Endothelial cell of umbilical vein (primary cell): ENCODE measurements at regions not wholly inside any gene's neighbourhood (a gene's known extent, or its start where the extent isn't known, plus 50 kb on each side); places are given as distances from the start of the nearest gene placed in this dataset.

Source experiments
- BruUV-seq: library from RNA; stranded (reverse); fragments of 400-500 nt; replicated peaks from 2 replicates; lab custom pipeline; 2021; lab: Mats Ljungman, UMichigan
- CTCF ChIA-PET: fragments of 300-600, 350-600 bp; sonication (Branson Sonifier 250); formaldehyde crosslinking; loops from one replicate; lab custom pipeline; 2021; ENCODE audit warnings: antibody characterized with exemption, inconsistent platforms; lab: Charles Lee
- POLR2A ChIA-PET: fragments of 300-600, 350-600 bp; sonication (Branson Sonifier 250); formaldehyde crosslinking; loops from one replicate; lab custom pipeline; 2021; ENCODE audit warnings: antibody characterized with exemption, inconsistent platforms; lab: Charles Lee
- DNase-seq: peaks from one replicate; pipeline ENCODE4 v3.0.0-alpha.2; 2011; ENCODE audit warnings: low read depth, low spot score
- FAIRE-seq: peaks from 2 replicates; lab custom pipeline; 2011; peaks lifted over from hg19 to GRCh38; lab: Jason Lieb, UNC
- H2AFZ ChIP-seq: 2 replicates; pipeline ENCODE4 v1.6.0; 2012; ENCODE audit warnings: low read depth, low read length, control low read depth, inconsistent platforms
- H3K27ac ChIP-seq: 2 replicates; pipeline ENCODE4 v1.5.1; 2011; ENCODE audit warnings: low read depth, mild to moderate bottlenecking, control low read depth, low read length, moderate library complexity; ENCODE audit not compliant: insufficient read depth
- H3K27me3 ChIP-seq, 2 experiments: 2 replicates each; pipeline versions ENCODE4 v1.6.0 to v1.6.1; 2011; ENCODE audit warnings: low read length in 2 of 2, mixed read lengths in 1 of 2; ENCODE audit not compliant: control insufficient read depth in 2 of 2, insufficient read depth in 2 of 2
- H3K36me3 ChIP-seq, 2 experiments: 2 replicates in 1 of 2; 3 replicates in 1 of 2; pipeline ENCODE4 v1.5.1; 2011; ENCODE audit warnings: low read length in 2 of 2, mild to moderate bottlenecking in 1 of 2, moderate library complexity in 1 of 2; ENCODE audit not compliant: control insufficient read depth in 2 of 2, insufficient read depth in 2 of 2; ENCODE audit errors: extremely low read depth in 1 of 2
- H3K4me1 ChIP-seq: 3 replicates; pipeline ENCODE4 v1.5.1; 2011; ENCODE audit warnings: mild to moderate bottlenecking, low read length; ENCODE audit not compliant: control insufficient read depth, insufficient read depth; ENCODE audit errors: extremely low read depth
- H3K4me2 ChIP-seq: 2 replicates; pipeline ENCODE4 v1.6.1; 2011; ENCODE audit warnings: low read length, control low read depth, mixed read lengths; ENCODE audit not compliant: insufficient read depth
- H3K4me3 ChIP-seq, 3 experiments: fragments of 200-600 bp in 1 of 3; sonication (generic), shearing (Covaris generic) in 1 of 3; replicated peaks in 1 of 3; 2 replicates each; pipeline ENCODE4 v1.5.1; 2011 to 2016; ENCODE audit warnings: control low read depth in 3 of 3, low read length in 3 of 3, mild to moderate bottlenecking in 2 of 3, inconsistent platforms in 1 of 3, low read depth in 1 of 3, moderate library complexity in 1 of 3; ENCODE audit not compliant: insufficient read depth in 1 of 3
- H3K79me2 ChIP-seq: 2 replicates; pipeline ENCODE4 v1.6.0; 2012; ENCODE audit warnings: low read length, inconsistent platforms; ENCODE audit not compliant: control insufficient read depth, insufficient read depth
- H3K9ac ChIP-seq: replicated peaks from 2 replicates; pipeline ENCODE3; 2011; ENCODE audit warnings: low read length, control low read depth; ENCODE audit not compliant: insufficient read depth; ENCODE audit errors: extremely low read depth
- H3K9me1 ChIP-seq: replicated peaks from 3 replicates; pipeline ENCODE4 v1.6.0; 2011; ENCODE audit warnings: mild to moderate bottlenecking, low read length; ENCODE audit not compliant: control insufficient read depth, insufficient read depth; ENCODE audit errors: extremely low read depth
- H3K9me3 ChIP-seq: replicated peaks from 2 replicates; pipeline ENCODE4 v1.5.1; 2012; ENCODE audit warnings: low read length, inconsistent platforms; ENCODE audit not compliant: control insufficient read depth, insufficient read depth
- H4K20me1 ChIP-seq: replicated peaks from 2 replicates; pipeline ENCODE3; 2011; ENCODE audit warnings: mild to moderate bottlenecking, low read length; ENCODE audit not compliant: control insufficient read depth, insufficient read depth; ENCODE audit errors: extremely low read depth
- EZH2 ChIP-seq: IDR thresholded peaks from 2 replicates; pipeline ENCODE4 v1.6.1; 2012; ENCODE audit warnings: borderline replicate concordance, low read depth, mild to moderate bottlenecking, moderate library complexity, low read length, inconsistent platforms; ENCODE audit not compliant: severe bottlenecking
- FOS ChIP-seq: IDR thresholded peaks from 2 replicates; pipeline ENCODE4 v1.6.1; 2011; ENCODE audit warnings: mild to moderate bottlenecking, low read length, moderate library complexity, borderline replicate concordance; ENCODE audit not compliant: insufficient read depth
- GATA2 ChIP-seq: IDR thresholded peaks from 2 replicates; pipeline ENCODE4 v1.7.0; 2011; ENCODE audit warnings: low read depth, mild to moderate bottlenecking, moderate library complexity, mixed read lengths, low read length; ENCODE audit not compliant: insufficient read length, insufficient read depth
- JUN ChIP-seq: IDR thresholded peaks from 2 replicates; pipeline ENCODE4 v1.6.1; 2011; ENCODE audit warnings: borderline replicate concordance, low read depth; ENCODE audit not compliant: insufficient read length, insufficient read depth
- MAX ChIP-seq: IDR thresholded peaks from 2 replicates; pipeline ENCODE4 v1.6.1; 2011; ENCODE audit not compliant: insufficient read depth, insufficient read length
- MYC ChIP-seq: IDR thresholded peaks from one replicate; pipeline ENCODE4 v1.6.1; 2011; ENCODE audit warnings: mild to moderate bottlenecking, low read depth, low read length
- POLR2A ChIP-seq: IDR thresholded peaks from 2 replicates; pipeline ENCODE4 v1.6.1; 2012; ENCODE audit warnings: low read depth, mild to moderate bottlenecking, control low read depth, low read length
- POLR2AphosphoS5 ChIP-seq: IDR thresholded peaks from 2 replicates; pipeline ENCODE4 v1.6.1; 2012; ENCODE audit warnings: low read depth, mild to moderate bottlenecking, control low read depth, low read length, moderate library complexity; ENCODE audit not compliant: insufficient read depth
- dilution Hi-C: fragments of 300-500 bp; cut with MboI; formaldehyde crosslinking; loops from one replicate; pipeline ENCODE4 v1.15.0; 2019; ENCODE audit warnings: low sequenced_read_pairs; ENCODE audit not compliant: extremely low pct_ligation_motif_present
- intact Hi-C: fragments of 100-400 bp; cut with micrococcal nuclease; formaldehyde crosslinking; loops from one replicate; pipeline ENCODE4 v1.10.0; 2022
- TF ChIP-seq, protein P1 (sequence below), 2 donors: IDR thresholded peaks; 1 replicate in 1 of 2; 2 replicates in 1 of 2; pipeline ENCODE4 v1.5.1; 2011; ENCODE audit warnings: low read length in 2 of 2, mild to moderate bottlenecking in 2 of 2, moderate library complexity in 2 of 2, control low read depth in 1 of 2, inconsistent platforms in 1 of 2, low read depth in 1 of 2; ENCODE audit not compliant: insufficient read depth in 1 of 2; ENCODE audit errors: extremely low read depth in 1 of 2

GRCh38 chrX:56385336-56385735, 153.2 kb downstream of the KLF8 start:
- BruUV-seq, result no TSS peak
- POLR2A ChIA-PET, result no interaction called here
- no peak for FAIRE-seq

More at GRCh38 chrX:56385336-56385735, 153.2 kb downstream of the KLF8 start:
- CTCF ChIA-PET, result no interaction called here
- Histone ChIP-seq H3K27ac (no peak overlapping the region), H3K4me2 (no peak overlapping the region), H3K9me3 (no peaks in the 10 kb centered on the region), H3K27me3 (no peaks in the 10 kb centered on the region), H3K9ac (no peak overlapping the region), H3K9me1 (no peaks in the 10 kb centered on the region), H3K79me2 (no peaks in the 10 kb centered on the region), H3K36me3 (no peaks in the 10 kb centered on the region), H4K20me1 (no peaks in the 10 kb centered on the region), H2AFZ (no peak overlapping the region), H3K4me3 (no peak overlapping the region), H3K4me1 (no peaks in the 10 kb centered on the region)
- TF ChIP-seq GATA2, result no peak
- no peak for TF ChIP-seq FOS
- TF ChIP-seq, protein P1, sequence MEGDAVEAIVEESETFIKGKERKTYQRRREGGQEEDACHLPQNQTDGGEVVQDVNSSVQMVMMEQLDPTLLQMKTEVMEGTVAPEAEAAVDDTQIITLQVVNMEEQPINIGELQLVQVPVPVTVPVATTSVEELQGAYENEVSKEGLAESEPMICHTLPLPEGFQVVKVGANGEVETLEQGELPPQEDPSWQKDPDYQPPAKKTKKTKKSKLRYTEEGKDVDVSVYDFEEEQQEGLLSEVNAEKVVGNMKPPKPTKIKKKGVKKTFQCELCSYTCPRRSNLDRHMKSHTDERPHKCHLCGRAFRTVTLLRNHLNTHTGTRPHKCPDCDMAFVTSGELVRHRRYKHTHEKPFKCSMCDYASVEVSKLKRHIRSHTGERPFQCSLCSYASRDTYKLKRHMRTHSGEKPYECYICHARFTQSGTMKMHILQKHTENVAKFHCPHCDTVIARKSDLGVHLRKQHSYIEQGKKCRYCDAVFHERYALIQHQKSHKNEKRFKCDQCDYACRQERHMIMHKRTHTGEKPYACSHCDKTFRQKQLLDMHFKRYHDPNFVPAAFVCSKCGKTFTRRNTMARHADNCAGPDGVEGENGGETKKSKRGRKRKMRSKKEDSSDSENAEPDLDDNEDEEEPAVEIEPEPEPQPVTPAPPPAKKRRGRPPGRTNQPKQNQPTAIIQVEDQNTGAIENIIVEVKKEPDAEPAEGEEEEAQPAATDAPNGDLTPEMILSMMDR (IDR thresholded peaks at IDR 0.05; ENCODE audit: extremely low read depth in 1 of 2, insufficient read depth in 1 of 2, low read depth in 1 of 2, low read length in 2 of 2), result no peak
- no peak for TF ChIP-seq JUN
- no peak for TF ChIP-seq POLR2A
- TF ChIP-seq MAX, result no peak
- TF ChIP-seq POLR2AphosphoS5, result no peak
- no peak for TF ChIP-seq MYC
- TF ChIP-seq EZH2, result no peak
- intact Hi-C loops (no loop called here), dilution Hi-C loops (no loop called here)
- no peak for DNase-seq
